ENCODE measurements at regions not wholly inside any gene's neighbourhood (a gene's known extent, or its start where the extent isn't known, plus 50 kb on each side); places are given as distances from the start of the nearest gene placed in this dataset.

GRCh38 chr18:25423267-25423666 is 71.3 kb upstream of the ZNF521 start:
- DNase-seq (ENCODE audit: low read depth, low spot score) (no peak), FAIRE-seq (no peak)
- no peaks in the 10 kb centered on the region for H3K9me3 ChIP-seq (replicated peaks; ENCODE audit: control insufficient read depth, insufficient read depth, low read length)
- no peak overlapping the region for H3K27ac ChIP-seq (ENCODE audit: insufficient read depth, low read depth, low read length)
- no peaks in the 10 kb centered on the region for H3K9me1 ChIP-seq (replicated peaks; ENCODE audit: control insufficient read depth, extremely low read depth, insufficient read depth, low read length)
- H3K4me1 ChIP-seq (ENCODE audit: control insufficient read depth, extremely low read depth, insufficient read depth, low read length), result no peaks in the 10 kb centered on the region
- no TSS peak for BruUV-seq (replicated peaks)
- H3K27me3 ChIP-seq (ENCODE audit: control insufficient read depth in 2 of 2, insufficient read depth in 2 of 2, low read length in 2 of 2), result peaks cover 0 to 9% of the 10 kb centered on the region in 2 experiments
- dilution Hi-C loops (cut with MboI; ENCODE audit: extremely low pct_ligation_motif_present, low sequenced_read_pairs) (no loop called here), intact Hi-C loops (cut with micrococcal nuclease) (no loop called here)
- H3K9ac ChIP-seq (replicated peaks; ENCODE audit: extremely low read depth, insufficient read depth, low read length), result no peak overlapping the region
- H3K36me3 ChIP-seq (ENCODE audit: control insufficient read depth in 2 of 2, extremely low read depth in 1 of 2, insufficient read depth in 2 of 2, low read length in 2 of 2), result no peaks in the 10 kb centered on the region
- POLR2A ChIA-PET, result no interaction called here
- no peaks in the 10 kb centered on the region for H4K20me1 ChIP-seq (replicated peaks; ENCODE audit: control insufficient read depth, extremely low read depth, insufficient read depth, low read length)
- CTCF ChIA-PET, result interaction anchor here (1.3 kb wide), 1 partner anchor 13 kb away, joined by 3 read pairs; no protein-coding TSS in a partner anchor
- H3K4me2 ChIP-seq (ENCODE audit: insufficient read depth, low read length), result no peak overlapping the region
- no peaks in the 10 kb centered on the region for H3K79me2 ChIP-seq (ENCODE audit: control insufficient read depth, insufficient read depth, low read length)
- H2AFZ ChIP-seq (ENCODE audit: low read depth, low read length), result no peak overlapping the region
- no peak overlapping the region for H3K4me3 ChIP-seq (replicated peaks in 1 of 3; ENCODE audit: insufficient read depth in 1 of 3, low read depth in 1 of 3, low read length in 3 of 3)
- TF ChIP-seq EZH2 (IDR thresholded peaks at IDR 0.05; ENCODE audit: borderline replicate concordance, low read depth, low read length, severe bottlenecking) (no peak), CTCF (IDR thresholded peaks at IDR 0.05; ENCODE audit: extremely low read depth in 1 of 2, insufficient read depth in 1 of 2, low read depth in 1 of 2, low read length in 2 of 2) (no peak), POLR2A (IDR thresholded peaks at IDR 0.05; ENCODE audit: low read depth, low read length) (no peak), POLR2AphosphoS5 (IDR thresholded peaks at IDR 0.05; ENCODE audit: insufficient read depth, low read depth, low read length) (no peak), JUN (IDR thresholded peaks at IDR 0.05; ENCODE audit: borderline replicate concordance, insufficient read depth, insufficient read length, low read depth) (no peak), MAX (IDR thresholded peaks at IDR 0.05; ENCODE audit: insufficient read depth, insufficient read length) (no peak), FOS (IDR thresholded peaks at IDR 0.05; ENCODE audit: borderline replicate concordance, insufficient read depth, low read length) (no peak)
